Uterus (tissue), 2 donors: ENCODE measurements at regions not wholly inside any gene's neighbourhood (a gene's known extent, or its start where the extent isn't known, plus 50 kb on each side); places are given as distances from the start of the nearest gene placed in this dataset.

Source experiments
- POLR2A ChIP-seq, 2 donors: fragments of 450-650 bp; IDR thresholded peaks; one replicate each; pipeline ENCODE4 v1.6.1; 2016; ENCODE audit warnings: antibody characterized with exemption in 2 of 2, mild to moderate bottlenecking in 1 of 2, moderate library complexity in 1 of 2
- TF ChIP-seq, protein P1 (sequence below), 4 experiments: fragments of 200-600 bp in 2 of 4; fragments of 450-650 bp in 2 of 4; sonication (generic) in 2 of 4; IDR thresholded peaks; one replicate each; pipeline ENCODE4 v1.5.1; 2016 to 2019; ENCODE audit warnings: antibody characterized with exemption in 4 of 4, mild to moderate bottlenecking in 2 of 4, moderate library complexity in 1 of 4

DNA sequence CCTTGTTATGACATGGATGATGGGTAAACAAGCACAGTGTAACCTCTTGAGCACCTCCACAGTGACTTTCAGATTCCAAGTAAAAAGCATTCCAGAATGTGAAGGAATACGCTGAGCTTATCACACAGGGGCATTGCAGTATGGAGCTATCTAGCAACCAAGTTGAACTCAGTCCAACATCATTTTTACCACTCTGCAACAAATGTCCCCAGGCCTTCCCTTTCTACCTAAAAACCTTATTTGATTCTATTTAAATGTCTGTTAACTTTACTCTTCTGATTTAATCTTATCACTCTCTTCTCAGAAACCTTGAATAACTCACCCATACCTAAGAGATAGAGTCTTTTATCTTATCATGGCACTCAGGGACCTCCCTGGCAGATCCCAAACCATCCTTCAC is 195.8 kb upstream of the CDYL start:
- TF ChIP-seq, protein P1, sequence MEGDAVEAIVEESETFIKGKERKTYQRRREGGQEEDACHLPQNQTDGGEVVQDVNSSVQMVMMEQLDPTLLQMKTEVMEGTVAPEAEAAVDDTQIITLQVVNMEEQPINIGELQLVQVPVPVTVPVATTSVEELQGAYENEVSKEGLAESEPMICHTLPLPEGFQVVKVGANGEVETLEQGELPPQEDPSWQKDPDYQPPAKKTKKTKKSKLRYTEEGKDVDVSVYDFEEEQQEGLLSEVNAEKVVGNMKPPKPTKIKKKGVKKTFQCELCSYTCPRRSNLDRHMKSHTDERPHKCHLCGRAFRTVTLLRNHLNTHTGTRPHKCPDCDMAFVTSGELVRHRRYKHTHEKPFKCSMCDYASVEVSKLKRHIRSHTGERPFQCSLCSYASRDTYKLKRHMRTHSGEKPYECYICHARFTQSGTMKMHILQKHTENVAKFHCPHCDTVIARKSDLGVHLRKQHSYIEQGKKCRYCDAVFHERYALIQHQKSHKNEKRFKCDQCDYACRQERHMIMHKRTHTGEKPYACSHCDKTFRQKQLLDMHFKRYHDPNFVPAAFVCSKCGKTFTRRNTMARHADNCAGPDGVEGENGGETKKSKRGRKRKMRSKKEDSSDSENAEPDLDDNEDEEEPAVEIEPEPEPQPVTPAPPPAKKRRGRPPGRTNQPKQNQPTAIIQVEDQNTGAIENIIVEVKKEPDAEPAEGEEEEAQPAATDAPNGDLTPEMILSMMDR (IDR thresholded peaks at IDR 0.05), result no peak
- no peak for TF ChIP-seq POLR2A (IDR thresholded peaks at IDR 0.05)
